Activated T-cell treated with anti-CD3 and anti-CD28 coated beads, Interleukin-2, amount 50 U/mL, for 4 hours (primary cell): ENCODE measurements at regions not wholly inside any gene's neighbourhood (a gene's known extent, or its start where the extent isn't known, plus 50 kb on each side); places are given as distances from the start of the nearest gene placed in this dataset.

ENCODE experiments used
- ATAC-seq, 2 donors: fragments of 200-7000 bp; cut with Tn5 transposase; one replicate each; pipeline ENCODE4 v1.10.0; 2021
- DNase-seq: peaks from one replicate; pipeline ENCODE4 v3.0.0-alpha.2; 2020
- H3K27me3 Mint-ChIP-seq: one replicate; pipeline ENCODE4 v1.8.0; 2021; ENCODE audit warnings: low read depth, mixed read lengths
- H3K36me3 Mint-ChIP-seq: one replicate; pipeline ENCODE4 v1.8.0; 2022; ENCODE audit warnings: mixed read lengths; ENCODE audit not compliant: insufficient read depth
- H3K4me1 Mint-ChIP-seq: one replicate; pipeline ENCODE4 v1.8.0; 2021; ENCODE audit warnings: low read depth, mixed read lengths
- H3K4me3 Mint-ChIP-seq: one replicate; pipeline ENCODE4 v1.8.0; 2021; ENCODE audit warnings: mild to moderate bottlenecking, moderate library complexity, mixed read lengths
- H3K9me3 Mint-ChIP-seq: one replicate; pipeline ENCODE4 v1.8.0; 2021; ENCODE audit warnings: mixed read lengths

DNA sequence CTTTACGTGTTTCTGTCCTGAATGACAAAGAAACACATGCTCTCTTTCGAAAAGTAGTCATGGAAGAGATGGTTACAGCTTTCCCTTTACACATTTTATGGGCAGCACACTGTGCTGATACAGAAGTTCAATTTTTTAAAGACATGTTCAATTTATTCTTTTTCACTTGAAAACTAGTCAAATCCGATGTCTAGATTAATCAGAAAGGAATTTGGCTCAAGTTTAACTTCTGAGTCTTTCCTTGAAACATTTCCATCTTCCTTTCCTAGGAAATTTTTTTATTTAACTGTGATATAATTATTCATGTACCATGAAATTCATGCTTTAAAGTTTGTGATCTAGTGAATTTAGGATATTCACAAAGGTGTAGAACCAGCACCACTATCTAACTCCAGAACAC, 360.1 kb downstream of the TNS3 start:
- no peak for DNase-seq
- Mint-ChIP-seq H3K4me1 (no peaks in the 10 kb centered on the region), H3K9me3 (no peaks in the 10 kb centered on the region), H3K27me3 (peaks cover 5% of the 10 kb centered on the region), H3K4me3 (no peak overlapping the region), H3K36me3 (no peaks in the 10 kb centered on the region)
- ATAC-seq, result no peak

DNA sequence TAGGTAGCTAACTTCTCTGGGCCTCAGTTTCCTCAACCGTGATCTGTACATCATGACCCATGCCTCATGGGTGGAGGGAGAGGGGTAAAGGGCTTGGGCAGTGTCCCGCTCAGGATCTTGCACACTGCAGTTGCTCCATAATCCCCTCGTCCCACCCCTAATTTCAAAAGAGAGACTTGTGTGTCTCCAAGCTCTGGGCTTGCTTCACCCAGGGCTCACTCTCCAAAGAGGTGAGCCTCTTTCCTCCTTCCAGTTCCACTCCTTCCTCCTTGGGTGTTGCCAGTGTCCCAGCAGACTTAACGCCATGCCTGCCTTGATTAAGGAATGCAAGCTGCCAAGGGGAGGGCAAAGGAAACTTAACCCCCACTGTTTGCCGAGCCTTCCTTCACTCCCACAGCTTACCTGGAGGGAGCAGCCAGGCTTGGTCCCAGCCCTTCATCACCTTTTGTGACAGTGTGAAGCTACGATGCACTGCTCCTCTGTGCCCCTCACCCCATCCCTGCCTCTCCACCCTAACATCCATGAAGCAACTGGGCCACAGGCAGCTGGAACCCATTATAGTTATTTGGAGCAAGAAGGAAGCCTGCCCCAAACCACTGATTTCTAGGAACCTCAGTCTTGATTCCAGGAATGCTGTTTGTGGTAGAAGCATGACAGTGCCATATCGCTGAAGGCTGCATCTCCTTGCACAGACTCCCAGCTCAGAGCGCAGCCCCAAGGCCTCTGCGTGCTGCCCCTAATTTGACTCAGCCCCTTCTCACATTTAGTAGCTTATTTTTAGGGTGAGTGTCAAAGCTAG, 363.3 kb downstream of the TNS3 start:
- Mint-ChIP-seq H3K9me3 (no peaks in the 10 kb centered on the region), H3K36me3 (no peaks in the 10 kb centered on the region), H3K4me3 (no peak overlapping the region), H3K4me1 (no peaks in the 10 kb centered on the region), H3K27me3 (peaks cover 5% of the 10 kb centered on the region)
- no peak for ATAC-seq
- DNase-seq, result no peak

DNA sequence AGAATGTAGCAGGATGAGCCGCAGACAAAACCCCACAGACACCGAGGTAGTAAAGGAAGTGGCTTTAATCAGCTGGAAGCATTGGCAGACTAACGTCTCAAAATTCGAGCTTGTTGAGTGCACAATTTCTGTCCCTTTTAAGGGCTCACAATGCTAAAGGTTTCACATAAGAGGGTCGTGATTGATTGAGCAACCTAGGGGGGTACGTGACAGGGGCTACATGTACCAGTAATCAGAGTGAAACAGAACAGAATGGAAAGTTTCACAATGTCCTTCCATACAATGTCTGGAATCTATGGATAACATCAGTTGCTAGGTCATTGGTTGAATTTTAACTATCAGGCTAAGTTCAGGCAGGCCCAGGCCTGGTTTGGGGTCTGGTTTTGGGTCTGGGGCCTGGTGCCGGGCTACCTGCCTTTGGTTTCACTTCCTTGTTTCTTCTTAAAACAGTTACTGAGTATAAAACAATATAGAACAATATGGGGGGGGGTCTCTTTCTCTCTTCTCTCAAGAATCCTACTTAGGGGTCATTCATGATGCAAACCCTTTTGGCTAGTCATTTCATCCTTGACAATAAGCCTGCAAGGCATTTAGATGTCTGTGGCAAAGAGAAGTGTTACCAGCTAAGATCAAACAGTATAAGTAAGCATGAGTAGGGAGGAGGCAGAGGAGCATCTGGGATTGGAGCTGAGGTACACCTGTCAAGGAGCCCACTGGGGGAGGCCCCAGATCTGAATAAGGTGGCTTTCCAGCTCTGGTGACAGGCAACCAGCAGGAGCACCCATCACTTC, 364.1 kb downstream of the TNS3 start:
- H3K4me3 Mint-ChIP-seq, result no peak overlapping the region
- no peaks in the 10 kb centered on the region for H3K4me1 Mint-ChIP-seq
- H3K36me3 Mint-ChIP-seq, result no peaks in the 10 kb centered on the region
- peaks cover 5% of the 10 kb centered on the region for H3K27me3 Mint-ChIP-seq
- no peak for DNase-seq
- ATAC-seq, result no peak
- H3K9me3 Mint-ChIP-seq, result no peaks in the 10 kb centered on the region

DNA sequence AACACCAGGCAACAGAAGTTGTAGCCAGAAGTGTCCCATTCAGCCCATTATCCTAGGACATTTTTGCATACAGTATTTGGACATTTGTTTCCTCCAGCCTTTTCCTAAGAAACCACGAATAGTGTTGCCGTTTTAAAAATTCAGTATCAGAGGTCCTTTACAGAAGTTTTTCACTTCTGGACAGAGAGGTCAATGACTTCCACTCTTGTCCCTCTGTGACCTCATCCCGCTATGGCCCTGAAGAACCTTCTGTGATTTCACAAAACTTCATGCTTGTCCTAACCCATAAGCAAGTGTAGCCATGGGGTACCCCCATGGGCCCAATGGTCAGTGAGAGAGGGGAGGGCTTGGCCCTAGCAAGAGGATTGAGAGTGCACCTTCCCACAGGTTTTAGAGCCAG, 364.8 kb downstream of the TNS3 start:
- Mint-ChIP-seq H3K9me3 (no peaks in the 10 kb centered on the region), H3K4me3 (no peak overlapping the region), H3K27me3 (peaks cover 5% of the 10 kb centered on the region), H3K36me3 (no peaks in the 10 kb centered on the region), H3K4me1 (no peaks in the 10 kb centered on the region)
- ATAC-seq (no peak), DNase-seq (no peak)

DNA sequence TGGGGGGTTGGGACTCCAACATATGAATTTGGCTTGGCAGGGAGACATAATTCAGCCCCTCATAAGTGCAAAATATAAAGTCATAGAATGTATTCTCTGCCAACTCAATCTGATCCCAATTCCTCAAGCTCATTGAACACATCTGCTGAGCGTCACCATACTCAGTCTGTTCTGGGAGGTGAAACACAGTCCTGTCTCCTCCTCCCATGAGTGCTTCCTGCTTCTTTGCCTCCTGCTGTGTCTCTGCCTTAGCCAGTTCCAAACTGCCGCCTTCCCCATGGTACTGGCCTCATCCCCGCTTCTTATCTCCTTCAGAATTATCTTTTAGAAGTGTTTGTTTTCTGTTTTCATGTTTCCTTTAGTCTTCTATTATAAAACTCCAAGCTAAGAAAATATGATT, 365.5 kb downstream of the TNS3 start:
- Mint-ChIP-seq H3K4me3 (no peak overlapping the region), H3K27me3 (peaks cover 5% of the 10 kb centered on the region), H3K9me3 (no peaks in the 10 kb centered on the region), H3K36me3 (no peaks in the 10 kb centered on the region), H3K4me1 (no peaks in the 10 kb centered on the region)
- no peak for ATAC-seq
- no peak for DNase-seq

DNA sequence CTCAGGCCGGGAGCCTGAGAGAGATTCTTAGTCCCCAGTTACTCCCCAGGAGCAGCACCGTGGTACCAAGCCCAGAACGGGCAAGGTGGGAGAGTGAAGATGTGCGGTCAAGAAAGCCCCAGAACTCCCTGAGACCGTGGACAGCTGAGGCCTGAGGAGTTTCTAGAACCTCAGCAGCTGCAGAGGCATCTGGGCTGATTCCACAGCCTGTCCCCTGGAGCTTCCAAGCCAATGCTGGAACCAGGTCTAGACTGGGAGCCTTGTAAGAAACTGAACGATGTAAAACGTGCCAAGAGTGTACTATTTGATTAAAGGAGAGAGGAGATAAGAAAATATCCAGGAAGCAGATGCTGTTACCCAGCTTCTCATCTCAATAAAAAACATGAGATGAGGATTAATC, 366.3 kb downstream of the TNS3 start:
- DNase-seq (no peak), ATAC-seq (no peak)
- H3K36me3 Mint-ChIP-seq, result no peaks in the 10 kb centered on the region
- H3K4me1 Mint-ChIP-seq, result no peaks in the 10 kb centered on the region
- no peak overlapping the region for H3K4me3 Mint-ChIP-seq
- peaks cover 5% of the 10 kb centered on the region for H3K27me3 Mint-ChIP-seq
- H3K9me3 Mint-ChIP-seq, result no peaks in the 10 kb centered on the region

DNA sequence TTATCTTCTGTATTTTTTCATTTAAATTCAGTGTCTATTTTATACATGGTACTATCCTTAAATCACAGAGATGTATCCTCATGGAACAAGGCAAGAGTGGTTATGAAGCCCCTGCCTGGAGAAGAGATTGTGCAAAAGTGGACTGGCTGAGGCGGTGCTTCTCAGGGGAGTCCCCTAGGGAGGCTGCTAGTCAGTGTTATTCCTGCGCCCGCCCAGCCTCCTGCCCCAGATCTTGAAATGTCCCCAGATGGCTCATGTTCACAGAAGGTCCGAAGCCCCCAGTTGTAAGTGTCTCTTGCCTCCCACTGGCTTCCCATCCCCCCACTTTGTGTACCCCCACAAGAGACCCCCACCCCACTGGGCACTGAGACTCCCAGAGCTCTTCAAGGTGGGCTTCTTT, 366.9 kb downstream of the TNS3 start:
- Mint-ChIP-seq H3K27me3 (peaks cover 5% of the 10 kb centered on the region), H3K4me1 (no peaks in the 10 kb centered on the region), H3K36me3 (no peaks in the 10 kb centered on the region), H3K9me3 (peaks cover 2% of the 10 kb centered on the region), H3K4me3 (no peak overlapping the region)
- DNase-seq (no peak), ATAC-seq (no peak)

DNA sequence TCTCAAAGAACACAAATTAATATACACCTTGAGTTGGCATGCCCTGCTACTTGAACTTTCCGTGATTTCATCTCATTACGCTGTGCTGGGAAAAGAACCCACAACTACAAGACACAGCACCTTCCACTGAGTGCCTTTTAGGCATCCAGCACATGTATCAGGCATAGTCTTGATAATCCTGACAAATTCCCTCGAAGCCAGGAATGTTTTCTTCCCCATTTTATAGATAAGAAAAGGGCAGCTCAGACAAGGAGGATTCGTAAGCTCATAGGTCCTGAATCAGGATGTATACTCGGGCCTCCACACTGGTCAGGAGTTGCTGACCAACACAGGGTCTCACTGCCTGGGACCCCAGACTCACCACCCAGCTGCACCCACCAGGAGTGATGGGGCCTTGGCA, 368.6 kb downstream of the TNS3 start:
- no peak for DNase-seq
- H3K9me3 Mint-ChIP-seq, result peaks cover 4% of the 10 kb centered on the region
- no peak for ATAC-seq
- H3K36me3 Mint-ChIP-seq, result no peaks in the 10 kb centered on the region
- H3K4me3 Mint-ChIP-seq, result no peak overlapping the region
- no peaks in the 10 kb centered on the region for H3K4me1 Mint-ChIP-seq
- H3K27me3 Mint-ChIP-seq, result peaks cover 5% of the 10 kb centered on the region

DNA sequence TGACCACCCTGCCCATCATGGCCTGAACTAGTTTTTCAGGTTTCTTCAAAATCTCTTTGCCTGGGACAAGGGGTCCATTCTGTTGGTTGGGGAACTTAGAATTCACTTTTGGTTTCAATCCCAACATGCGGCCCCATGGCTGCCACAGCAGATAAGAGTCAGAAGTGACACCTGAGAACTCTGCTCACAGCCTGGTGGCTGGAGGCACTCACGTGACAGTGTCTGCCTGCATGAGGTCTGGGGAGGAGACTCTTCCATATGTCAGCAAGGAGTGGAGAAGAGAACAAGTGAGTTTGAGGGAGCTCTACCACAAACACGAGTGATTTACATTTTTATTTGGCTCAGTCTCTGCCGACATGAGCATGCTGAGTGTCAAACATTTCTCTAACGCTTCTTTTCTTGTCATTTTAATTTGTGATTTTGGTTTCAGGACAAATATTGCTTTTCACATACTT, 370.4 kb downstream of the TNS3 start:
- no peaks in the 10 kb centered on the region for H3K27me3 Mint-ChIP-seq
- H3K36me3 Mint-ChIP-seq, result no peaks in the 10 kb centered on the region
- no peak for DNase-seq
- ATAC-seq, result no peak
- H3K4me3 Mint-ChIP-seq, result no peak overlapping the region
- peaks cover 4% of the 10 kb centered on the region for H3K9me3 Mint-ChIP-seq
- no peaks in the 10 kb centered on the region for H3K4me1 Mint-ChIP-seq

DNA sequence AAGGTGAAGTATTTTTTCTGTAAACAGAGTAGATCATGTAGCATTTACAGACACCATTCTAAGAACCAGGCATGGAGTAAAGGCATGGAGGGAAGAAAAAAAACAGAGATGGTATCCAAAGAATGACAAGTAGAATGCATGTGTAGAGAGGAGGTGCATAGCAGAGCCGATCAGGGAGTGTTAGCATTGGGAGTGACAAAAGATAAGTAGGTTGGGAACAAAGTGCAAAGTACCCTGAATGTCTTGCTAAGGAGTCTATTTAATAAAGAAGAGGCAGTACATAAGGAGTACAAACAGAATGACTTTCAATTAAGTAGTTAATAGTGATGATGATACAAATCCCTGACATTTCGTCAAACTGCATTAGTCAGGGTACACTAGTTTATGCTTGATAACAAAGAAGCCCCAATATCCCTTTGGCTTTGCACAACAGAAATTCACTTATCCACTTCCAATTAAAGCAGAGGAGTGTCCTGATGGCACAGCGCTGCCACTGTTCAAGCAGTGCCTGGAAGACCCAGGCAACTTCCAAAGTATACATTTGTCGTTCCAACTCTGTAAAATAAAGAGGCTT, 371.5 kb downstream of the TNS3 start:
- ATAC-seq, result no peak
- peaks cover 4% of the 10 kb centered on the region for H3K9me3 Mint-ChIP-seq
- H3K4me3 Mint-ChIP-seq, result no peak overlapping the region
- H3K27me3 Mint-ChIP-seq, result no peaks in the 10 kb centered on the region
- no peaks in the 10 kb centered on the region for H3K4me1 Mint-ChIP-seq
- H3K36me3 Mint-ChIP-seq, result no peaks in the 10 kb centered on the region
- no peak for DNase-seq

DNA sequence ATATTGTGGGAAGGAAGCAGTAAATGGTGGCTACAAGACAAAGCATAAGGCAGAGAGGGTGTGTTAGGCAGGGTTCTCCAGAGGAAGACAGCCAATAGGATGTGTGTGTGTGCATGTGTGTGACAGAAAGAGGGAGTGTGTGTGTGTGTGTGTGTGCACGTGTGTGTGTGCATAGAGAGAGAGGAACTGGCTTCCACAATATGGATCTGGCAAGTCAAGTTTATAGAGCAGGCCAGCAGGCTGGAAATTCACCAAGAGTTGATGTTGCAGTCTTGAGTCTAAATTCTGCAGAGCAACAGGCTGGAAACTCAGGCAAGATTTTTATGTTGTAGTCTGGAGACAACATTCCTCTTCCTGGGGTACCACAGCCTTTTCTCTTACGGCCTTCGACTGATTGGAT, 374.0 kb downstream of the TNS3 start:
- H3K27me3 Mint-ChIP-seq, result no peaks in the 10 kb centered on the region
- H3K9me3 Mint-ChIP-seq, result peaks cover 4% of the 10 kb centered on the region
- DNase-seq (no peak), ATAC-seq (no peak)
- H3K36me3 Mint-ChIP-seq, result no peaks in the 10 kb centered on the region
- no peaks in the 10 kb centered on the region for H3K4me1 Mint-ChIP-seq
- H3K4me3 Mint-ChIP-seq, result no peak overlapping the region

DNA sequence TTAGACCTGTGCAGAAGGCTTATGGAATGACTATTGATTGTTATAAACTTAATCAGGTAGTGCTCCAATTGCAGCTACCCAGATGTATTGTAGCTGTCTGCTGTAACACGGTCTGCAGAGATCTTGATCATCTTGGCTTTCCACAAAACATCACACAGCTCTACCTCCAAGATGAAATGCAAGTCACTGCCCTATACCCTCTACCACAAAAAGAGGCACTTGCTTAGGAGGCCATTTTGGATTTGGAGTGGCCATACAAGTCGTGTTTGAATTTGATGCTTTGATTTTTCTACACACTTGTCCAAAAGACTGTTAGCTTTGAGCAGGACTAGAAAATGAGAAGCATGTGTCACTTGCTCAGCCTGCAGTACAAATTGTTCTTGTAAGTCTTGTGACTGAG, 377.2 kb downstream of the TNS3 start:
- no peaks in the 10 kb centered on the region for H3K4me1 Mint-ChIP-seq
- DNase-seq (no peak), ATAC-seq (no peak)
- no peaks in the 10 kb centered on the region for H3K36me3 Mint-ChIP-seq
- no peaks in the 10 kb centered on the region for H3K9me3 Mint-ChIP-seq
- no peak overlapping the region for H3K4me3 Mint-ChIP-seq
- H3K27me3 Mint-ChIP-seq, result no peaks in the 10 kb centered on the region

DNA sequence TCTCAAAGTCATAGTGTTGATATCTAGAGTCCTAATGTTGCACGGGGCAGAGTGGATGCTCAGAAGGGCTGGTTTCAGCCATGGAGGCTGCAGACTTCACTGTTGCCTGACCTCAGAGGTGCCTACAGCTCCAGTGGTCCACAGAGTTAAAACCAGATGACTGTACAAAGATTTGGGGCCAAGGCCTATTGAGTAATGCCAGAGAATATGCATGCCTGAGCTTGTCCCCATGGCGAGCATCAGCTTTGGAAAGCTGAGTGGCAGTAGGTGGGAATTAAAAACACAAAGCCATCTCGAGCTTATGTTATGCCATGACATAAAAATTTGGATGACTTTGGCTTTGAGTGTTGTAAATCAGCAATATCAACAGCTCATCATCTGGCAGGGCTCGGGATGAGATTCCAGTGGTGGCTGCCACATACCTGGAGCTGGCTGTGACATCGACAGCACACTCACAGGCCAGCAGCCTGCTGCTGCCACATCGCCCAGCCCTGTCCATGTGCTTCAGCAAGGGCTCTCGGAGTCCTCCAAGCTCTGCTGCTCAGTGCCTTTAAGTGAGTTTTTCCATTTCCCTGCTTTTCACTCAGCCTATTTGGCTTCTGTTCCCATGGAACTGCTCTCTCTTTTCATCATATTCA, 379.6 kb downstream of the TNS3 start:
- Mint-ChIP-seq H3K36me3 (no peaks in the 10 kb centered on the region), H3K27me3 (no peaks in the 10 kb centered on the region), H3K9me3 (no peaks in the 10 kb centered on the region), H3K4me1 (no peaks in the 10 kb centered on the region), H3K4me3 (no peak overlapping the region)
- ATAC-seq (no peak), DNase-seq (no peak)

DNA sequence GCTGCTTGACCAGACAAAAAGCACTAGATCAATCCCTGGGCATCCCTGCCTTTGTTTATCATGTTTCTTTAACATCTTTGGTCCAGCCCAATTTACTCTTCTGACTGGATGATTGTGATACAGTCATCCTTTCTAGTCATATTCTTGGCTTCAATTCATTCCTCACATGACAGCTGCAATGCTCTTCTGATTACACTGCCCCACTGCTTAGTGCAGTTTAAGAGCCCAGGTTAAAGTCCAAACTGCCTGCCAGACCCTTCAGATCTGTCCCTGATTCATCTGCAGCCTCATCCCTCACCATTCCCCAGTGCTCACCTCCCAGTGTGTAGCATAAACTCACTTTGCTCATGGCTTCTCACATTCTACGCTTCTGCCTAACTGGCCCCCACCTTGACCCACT, 383.8 kb downstream of the TNS3 start:
- no peak overlapping the region for H3K4me3 Mint-ChIP-seq
- H3K27me3 Mint-ChIP-seq, result no peaks in the 10 kb centered on the region
- ATAC-seq (no peak), DNase-seq (no peak)
- no peaks in the 10 kb centered on the region for H3K36me3 Mint-ChIP-seq
- H3K4me1 Mint-ChIP-seq, result no peaks in the 10 kb centered on the region
- H3K9me3 Mint-ChIP-seq, result no peaks in the 10 kb centered on the region
